K562 (cell line): ENCODE measurements at regions not wholly inside any gene's neighbourhood (a gene's known extent, or its start where the extent isn't known, plus 50 kb on each side); places are given as distances from the start of the nearest gene placed in this dataset.
"Not testable (repeated sequence)": the region's sequence is repeated elsewhere in the genome, so short reads cannot be mapped to it uniquely, and the experiment has no call there.

ENCODE experiments used
- ATAC-seq: fragments of 200-7000 bp; cut with Tn5 transposase; 3 replicates; pipeline ENCODE4 v1.9.1; 2020; ENCODE audit warnings: moderate library complexity
- BruUV-seq: library from RNA; stranded (reverse); fragments of 400-500 nt; replicated peaks from 2 replicates; lab custom pipeline; 2021; lab: Mats Ljungman, UMichigan
- CTCF ChIA-PET: fragments of 300-600 bp; formaldehyde crosslinking; extraction: SDS; loops from one replicate; lab custom pipeline; 2021; ENCODE audit warnings: low intra/inter-chr PET ratio; lab: Yijun Ruan, JAX
- POLR2A ChIA-PET: fragments of 300-600, 350-650 bp; sonication (Branson Sonifier 250); formaldehyde crosslinking; extraction: SDS; loops from one replicate; lab custom pipeline; 2021; ENCODE audit warnings: antibody characterized with exemption, inconsistent platforms; lab: Yijun Ruan, JAX
- DNase-seq, 4 experiments: peaks; one replicate each; pipeline versions ENCODE4 v3.0.0 to v3.0.0-alpha.2; 2011 to 2018; ENCODE audit warnings: low spot score in 3 of 4, mixed read lengths in 3 of 4; ENCODE audit errors: extremely low read depth in 1 of 4
- FAIRE-seq: peaks from 2 replicates; lab custom pipeline; 2011; peaks lifted over from hg19 to GRCh38; lab: Jason Lieb, UNC
- H2AFZ ChIP-seq: 2 replicates; pipeline ENCODE4 v1.6.0; 2011; ENCODE audit warnings: low read depth, low read length, control low read depth, inconsistent platforms
- H3K27ac ChIP-seq: fragments of 200-600 bp; 3 replicates; pipeline ENCODE4 v1.8.0; 2011; ENCODE audit warnings: low read depth, mild to moderate bottlenecking, control low read depth, inconsistent platforms, low read length, moderate library complexity, mixed read lengths; ENCODE audit errors: extremely low read depth
- H3K27me3 ChIP-seq, 2 experiments: fragments of 300-600 bp in 1 of 2; 2 replicates in 1 of 2; 3 replicates in 1 of 2; pipeline versions ENCODE4 v1.6.0 to v1.8.0; 2011; ENCODE audit warnings: inconsistent platforms in 2 of 2, low read length in 2 of 2, mild to moderate bottlenecking in 1 of 2, mixed read lengths in 1 of 2, moderate library complexity in 1 of 2; ENCODE audit not compliant: control insufficient read depth in 2 of 2, insufficient read depth in 2 of 2
- H3K36me3 ChIP-seq: fragments of 300-600 bp; 3 replicates; pipeline ENCODE4 v1.8.0; 2011; ENCODE audit warnings: mild to moderate bottlenecking, low read length, inconsistent platforms; ENCODE audit not compliant: control insufficient read depth, insufficient read depth
- H3K4me1 ChIP-seq, 2 experiments: fragments of 200-600 bp in 1 of 2; replicated peaks in 1 of 2; 2 replicates in 1 of 2; 3 replicates in 1 of 2; pipeline versions ENCODE4 v1.5.1 to v1.8.0; 2011; ENCODE audit warnings: inconsistent platforms in 2 of 2, low read length in 2 of 2, mild to moderate bottlenecking in 1 of 2, mixed read lengths in 1 of 2, moderate library complexity in 1 of 2; ENCODE audit not compliant: control insufficient read depth in 2 of 2, insufficient read depth in 2 of 2
- H3K4me2 ChIP-seq: 2 replicates; pipeline ENCODE4 v1.6.1; 2011; ENCODE audit warnings: low read length, control low read depth, inconsistent platforms, mixed read lengths; ENCODE audit not compliant: insufficient read depth
- H3K4me3 ChIP-seq: fragments of 200-600 bp; sonication (generic), shearing (Covaris generic); 2 replicates; pipeline ENCODE4 v1.5.1; 2016; ENCODE audit warnings: control low read depth, inconsistent platforms
- H3K79me2 ChIP-seq: fragments of 200-600 bp; 3 replicates; pipeline ENCODE4 v1.8.0; 2011; ENCODE audit warnings: low read length, inconsistent platforms; ENCODE audit not compliant: control insufficient read depth, insufficient read depth
- H3K9ac ChIP-seq, 2 experiments: 2 replicates each; pipeline versions ENCODE4 v1.6.0 to v1.6.1; 2011; ENCODE audit warnings: low read depth in 2 of 2, low read length in 2 of 2, control low read depth in 1 of 2, inconsistent platforms in 1 of 2, mild to moderate bottlenecking in 1 of 2, mixed read lengths in 1 of 2; ENCODE audit not compliant: insufficient read depth in 1 of 2
- H3K9me1 ChIP-seq: one replicate; pipeline ENCODE4 v1.6.0; 2011; ENCODE audit warnings: inconsistent platforms, mild to moderate bottlenecking, low read length, moderate library complexity; ENCODE audit not compliant: control insufficient read depth, insufficient read depth
- H3K9me3 ChIP-seq: replicated peaks from 2 replicates; pipeline ENCODE4 v1.5.1; 2011; ENCODE audit warnings: low read depth, low read length, inconsistent platforms; ENCODE audit not compliant: control insufficient read depth, insufficient read depth
- H4K20me1 ChIP-seq: replicated peaks from 2 replicates; pipeline ENCODE4 v1.6.1; 2011; ENCODE audit warnings: low read length, inconsistent platforms, mixed read lengths; ENCODE audit not compliant: control insufficient read depth, insufficient read depth
- CBX5 ChIP-seq: IDR thresholded peaks from 2 replicates; pipeline ENCODE4 v1.6.1; 2014; ENCODE audit warnings: low read depth, borderline replicate concordance
- HLTF ChIP-seq: fragments of 450-650 bp; IDR thresholded peaks from 2 replicates; pipeline ENCODE4 v1.6.1; 2016
- TRIM24 ChIP-seq, 2 experiments: fragments of 450-650 bp; IDR thresholded peaks; 2 replicates each; pipeline ENCODE4 v1.6.1; 2016
- TRIM28 ChIP-seq: fragments of 450-650 bp; IDR thresholded peaks from 2 replicates; pipeline ENCODE4 v1.6.1; 2017
- ZNF507 ChIP-seq: conservative IDR thresholded peaks from 2 replicates; pipeline ENCODE4 v1.6.1; 2017; ENCODE audit warnings: missing genetic modification characterization, missing compliant biosample characterization
- WGBS: fragments of 100-300 bp; shearing (Covaris generic); methylation state at CpG from one replicate; pipeline ENCODE4 v1.1.6; 2016; ENCODE audit warnings: low coverage, mixed read lengths; ENCODE audit not compliant: insufficient coverage; ENCODE audit errors: missing lambda C conversion rate; 5-methylcytosine and 5-hydroxymethylcytosine counted together
- in situ Hi-C: fragments of 300-500 bp; cut with MboI; formaldehyde crosslinking; loops from 4 replicates; pipeline ENCODE4 v1.15.0; 2018; ENCODE audit warnings: inconsistent platforms, mixed read lengths
- intact Hi-C: fragments of 100-400 bp; cut with micrococcal nuclease; formaldehyde crosslinking; loops from 2 replicates; pipeline ENCODE4 v1.14.2; 2022
- TF ChIP-seq, protein P1 (sequence below), 2 experiments: fragments of 450-650 bp; IDR thresholded peaks; 2 replicates each; pipeline ENCODE4 v1.6.1; 2018; ENCODE audit warnings: mild to moderate bottlenecking in 2 of 2, low read depth in 1 of 2; ENCODE audit not compliant: partially characterized antibody in 2 of 2
- TF ChIP-seq, protein P2 (sequence below): fragments of 450-650 bp; IDR thresholded peaks from 2 replicates; pipeline ENCODE4 v1.6.1; 2018; ENCODE audit warnings: mild to moderate bottlenecking, low read depth; ENCODE audit not compliant: partially characterized antibody

DNA sequence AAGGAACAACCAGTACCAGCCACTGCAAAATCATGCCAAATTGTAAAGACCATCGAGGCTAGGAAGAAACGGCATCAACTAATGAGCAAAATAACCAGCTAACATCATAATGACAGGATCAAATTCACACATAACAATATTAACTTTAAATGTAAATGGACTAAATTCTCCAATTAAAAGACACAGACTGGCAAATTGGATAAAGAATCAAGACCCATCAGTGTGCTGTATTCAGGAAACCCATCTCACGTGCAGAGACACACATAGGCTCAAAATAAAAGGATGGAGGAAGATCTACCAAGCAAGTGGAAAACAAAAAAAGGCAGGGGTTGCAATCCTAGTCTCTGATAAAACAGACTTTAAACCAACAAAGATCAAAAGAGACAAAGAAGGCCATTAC is 97.6 kb downstream of the GPX5 start:
- Histone ChIP-seq H3K9me3 (peaks cover 14% of the 10 kb centered on the region), H3K79me2 (peaks cover 13% of the 10 kb centered on the region), H3K36me3 (peaks cover 13% of the 10 kb centered on the region; the same call in 2 of the 3 replicates)
- DNase-seq, ATAC-seq, H3K4me2 ChIP-seq, BruUV-seq, H3K27ac ChIP-seq, H2AFZ ChIP-seq, H3K27me3 ChIP-seq, CTCF ChIA-PET, H3K9ac ChIP-seq, FAIRE-seq, POLR2A ChIA-PET, in situ Hi-C loops, intact Hi-C loops, H3K4me3 ChIP-seq, H4K20me1 ChIP-seq, H3K4me1 ChIP-seq, H3K9me1 ChIP-seq: not testable (repeated sequence)
- WGBS, result 67% methylated on average over 2 of the region's 3 CpGs
- TF ChIP-seq ZNF507 (tag), result peak; percentile 95

DNA sequence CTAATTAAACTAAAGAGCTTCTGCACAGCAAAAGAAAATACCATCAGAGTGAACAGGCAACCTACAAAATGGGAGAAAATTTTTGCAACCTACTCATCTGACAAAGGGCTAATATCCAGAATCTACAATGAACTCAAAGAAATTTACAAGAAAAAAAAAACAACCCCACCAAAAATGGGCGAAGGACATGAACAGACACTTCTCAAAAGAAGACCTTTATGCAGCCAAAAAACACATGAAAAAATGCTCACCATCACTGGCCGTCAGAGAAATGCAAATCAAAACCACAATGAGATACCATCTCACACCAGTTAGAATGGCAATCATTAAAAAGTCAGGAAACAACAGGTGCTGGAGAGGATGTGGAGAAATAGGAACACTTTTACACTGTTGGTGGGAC is 100.7 kb downstream of the GPX5 start:
- not testable (repeated sequence) for FAIRE-seq, H3K27ac ChIP-seq, H3K4me2 ChIP-seq, H2AFZ ChIP-seq, H3K4me3 ChIP-seq, H3K27me3 ChIP-seq, DNase-seq
- 40% methylated on average over 2 of the region's 2 CpGs for WGBS
- TF ChIP-seq TRIM24 (IDR thresholded peaks at IDR 0.05) (peak; percentile 53 to 68; a peak in 3 of 4 replicates), HLTF (peak; percentile 42; the same call in 1 of the 2 replicates), TRIM28 (peak; percentile 95), CBX5 (0 out of 2 replicates have a peak, but pooled peaks have one; percentile 20)
- TF ChIP-seq, protein P1, sequence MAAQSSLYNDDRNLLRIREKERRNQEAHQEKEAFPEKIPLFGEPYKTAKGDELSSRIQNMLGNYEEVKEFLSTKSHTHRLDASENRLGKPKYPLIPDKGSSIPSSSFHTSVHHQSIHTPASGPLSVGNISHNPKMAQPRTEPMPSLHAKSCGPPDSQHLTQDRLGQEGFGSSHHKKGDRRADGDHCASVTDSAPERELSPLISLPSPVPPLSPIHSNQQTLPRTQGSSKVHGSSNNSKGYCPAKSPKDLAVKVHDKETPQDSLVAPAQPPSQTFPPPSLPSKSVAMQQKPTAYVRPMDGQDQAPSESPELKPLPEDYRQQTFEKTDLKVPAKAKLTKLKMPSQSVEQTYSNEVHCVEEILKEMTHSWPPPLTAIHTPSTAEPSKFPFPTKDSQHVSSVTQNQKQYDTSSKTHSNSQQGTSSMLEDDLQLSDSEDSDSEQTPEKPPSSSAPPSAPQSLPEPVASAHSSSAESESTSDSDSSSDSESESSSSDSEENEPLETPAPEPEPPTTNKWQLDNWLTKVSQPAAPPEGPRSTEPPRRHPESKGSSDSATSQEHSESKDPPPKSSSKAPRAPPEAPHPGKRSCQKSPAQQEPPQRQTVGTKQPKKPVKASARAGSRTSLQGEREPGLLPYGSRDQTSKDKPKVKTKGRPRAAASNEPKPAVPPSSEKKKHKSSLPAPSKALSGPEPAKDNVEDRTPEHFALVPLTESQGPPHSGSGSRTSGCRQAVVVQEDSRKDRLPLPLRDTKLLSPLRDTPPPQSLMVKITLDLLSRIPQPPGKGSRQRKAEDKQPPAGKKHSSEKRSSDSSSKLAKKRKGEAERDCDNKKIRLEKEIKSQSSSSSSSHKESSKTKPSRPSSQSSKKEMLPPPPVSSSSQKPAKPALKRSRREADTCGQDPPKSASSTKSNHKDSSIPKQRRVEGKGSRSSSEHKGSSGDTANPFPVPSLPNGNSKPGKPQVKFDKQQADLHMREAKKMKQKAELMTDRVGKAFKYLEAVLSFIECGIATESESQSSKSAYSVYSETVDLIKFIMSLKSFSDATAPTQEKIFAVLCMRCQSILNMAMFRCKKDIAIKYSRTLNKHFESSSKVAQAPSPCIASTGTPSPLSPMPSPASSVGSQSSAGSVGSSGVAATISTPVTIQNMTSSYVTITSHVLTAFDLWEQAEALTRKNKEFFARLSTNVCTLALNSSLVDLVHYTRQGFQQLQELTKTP (IDR thresholded peaks at IDR 0.05; ENCODE audit: low read depth in 1 of 2, partially characterized antibody in 2 of 2), result peak; percentile 71 to 100
- TF ChIP-seq, protein P2, sequence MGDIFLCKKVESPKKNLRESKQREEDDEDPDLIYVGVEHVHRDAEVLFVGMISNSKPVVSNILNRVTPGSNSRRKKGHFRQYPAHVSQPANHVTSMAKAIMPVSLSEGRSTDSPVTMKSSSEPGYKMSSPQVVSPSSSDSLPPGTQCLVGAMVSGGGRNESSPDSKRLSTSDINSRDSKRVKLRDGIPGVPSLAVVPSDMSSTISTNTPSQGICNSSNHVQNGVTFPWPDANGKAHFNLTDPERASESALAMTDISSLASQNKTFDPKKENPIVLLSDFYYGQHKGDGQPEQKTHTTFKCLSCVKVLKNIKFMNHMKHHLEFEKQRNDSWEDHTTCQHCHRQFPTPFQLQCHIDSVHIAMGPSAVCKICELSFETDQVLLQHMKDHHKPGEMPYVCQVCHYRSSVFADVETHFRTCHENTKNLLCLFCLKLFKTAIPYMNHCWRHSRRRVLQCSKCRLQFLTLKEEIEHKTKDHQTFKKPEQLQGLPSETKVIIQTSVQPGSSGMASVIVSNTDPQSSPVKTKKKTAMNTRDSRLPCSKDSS, result peak; percentile 89
- TF ChIP-seq, all 486 proteins: peak for 6; not testable (repeated sequence) for 480
- H3K4me1 ChIP-seq, POLR2A ChIA-PET, intact Hi-C loops, in situ Hi-C loops, H3K9me3 ChIP-seq, H4K20me1 ChIP-seq, CTCF ChIA-PET, H3K36me3 ChIP-seq, BruUV-seq, H3K79me2 ChIP-seq, H3K9ac ChIP-seq, H3K9me1 ChIP-seq, ATAC-seq: not testable (repeated sequence)
